Uterus (tissue), 3 donors: ENCODE measurements at regions not wholly inside any gene's neighbourhood (a gene's known extent, or its start where the extent isn't known, plus 50 kb on each side); places are given as distances from the start of the nearest gene placed in this dataset.
"Not testable (repeated sequence)": the region's sequence is repeated elsewhere in the genome, so short reads cannot be mapped to it uniquely, and the experiment has no call there.

Experiments
- DNase-seq, 2 donors: peaks; one replicate each; pipeline ENCODE4 v3.0.0-alpha.2; 2019 to 2020
- H3K27ac ChIP-seq, 2 donors: fragments of 200-600 bp; sonication (generic); 1 replicate in 1 of 2; 2 replicates in 1 of 2; pipeline ENCODE4 v1.5.1; 2016 to 2018
- H3K27me3 ChIP-seq, 2 donors: fragments of 200-600 bp; sonication (generic); one replicate each; pipeline ENCODE4 v1.5.1; 2018 to 2019; ENCODE audit warnings: control low read depth in 1 of 2
- H3K36me3 ChIP-seq, 2 donors: fragments of 200-600 bp; sonication (generic); one replicate each; pipeline ENCODE4 v1.5.1; 2019; ENCODE audit warnings: control low read depth in 1 of 2
- H3K4me1 ChIP-seq, 2 donors: fragments of 200-600 bp; sonication (generic); one replicate each; pipeline ENCODE4 v1.5.1; 2018 to 2019; ENCODE audit warnings: control low read depth in 1 of 2
- H3K4me3 ChIP-seq, 2 donors: fragments of 200-600 bp; sonication (generic); 1 replicate in 1 of 2; 2 replicates in 1 of 2; pipeline ENCODE4 v1.5.1; 2018 to 2019; ENCODE audit warnings: mild to moderate bottlenecking in 1 of 2
- H3K9me3 ChIP-seq, 2 donors: fragments of 200-600 bp; sonication (generic); one replicate each; pipeline ENCODE4 v1.5.1; 2019; ENCODE audit warnings: control low read depth in 1 of 2
- POLR2A ChIP-seq, 2 donors: fragments of 450-650 bp; IDR thresholded peaks; one replicate each; pipeline ENCODE4 v1.6.1; 2016; ENCODE audit warnings: antibody characterized with exemption in 2 of 2, mild to moderate bottlenecking in 1 of 2, moderate library complexity in 1 of 2
- intact Hi-C: fragments of 100-400 bp; cut with DNase I; formaldehyde crosslinking; loops from one replicate; pipeline ENCODE4 v1.15.1; 2023; ENCODE audit warnings: low total_unique reads
- TF ChIP-seq, protein P1 (sequence below), 4 experiments: fragments of 200-600 bp in 2 of 4; fragments of 450-650 bp in 2 of 4; sonication (generic) in 2 of 4; IDR thresholded peaks; one replicate each; pipeline ENCODE4 v1.5.1; 2016 to 2019; ENCODE audit warnings: antibody characterized with exemption in 4 of 4, mild to moderate bottlenecking in 2 of 4, moderate library complexity in 1 of 4
- donor health status: DM: yes; HTN: yes; CAD: no.

DNA sequence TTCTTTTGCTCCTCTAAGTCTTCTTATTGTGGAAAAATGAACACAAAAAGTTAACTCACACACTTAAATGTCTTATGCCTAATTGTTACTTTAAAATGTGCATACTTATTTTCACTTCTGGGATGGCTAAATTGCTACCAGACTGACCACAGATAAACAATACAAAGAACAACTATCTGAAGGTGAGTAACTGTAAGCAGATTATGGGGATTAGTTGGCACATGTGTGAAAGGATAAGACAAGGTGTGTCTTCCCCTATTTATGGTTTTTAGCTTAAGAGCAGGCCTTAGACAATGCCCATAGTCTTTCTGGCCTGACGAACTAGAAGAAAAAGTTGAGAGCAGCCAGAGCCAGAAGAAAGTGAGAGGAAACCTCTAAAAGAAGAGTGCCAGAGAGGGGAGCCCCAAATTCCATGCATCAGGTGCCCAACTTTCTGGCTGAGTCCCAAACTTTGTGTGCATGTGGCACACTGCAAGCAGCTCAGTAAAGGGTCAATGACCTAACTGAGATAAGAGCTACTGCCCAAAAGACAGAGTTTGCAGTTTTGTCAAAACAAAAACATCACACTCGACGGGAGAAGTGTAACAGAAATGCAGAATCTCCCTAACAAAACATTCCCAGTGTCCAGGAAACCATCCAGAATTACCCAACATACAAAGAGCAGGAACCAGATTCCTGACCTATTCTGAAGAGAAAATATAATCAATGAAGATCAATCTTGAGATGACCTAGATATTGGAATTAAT lies 375.4 kb downstream of the KCNRG start:
- intact Hi-C loops, result no loop called here
- Histone ChIP-seq H3K36me3 (no peaks in the 10 kb centered on the region), H3K27ac (no peak overlapping the region), H3K4me1 (no peaks in the 10 kb centered on the region), H3K27me3 (no peaks in the 10 kb centered on the region), H3K4me3 (no peak overlapping the region), H3K9me3 (no peaks in the 10 kb centered on the region)
- no peak for TF ChIP-seq POLR2A (IDR thresholded peaks at IDR 0.05)
- TF ChIP-seq, protein P1, sequence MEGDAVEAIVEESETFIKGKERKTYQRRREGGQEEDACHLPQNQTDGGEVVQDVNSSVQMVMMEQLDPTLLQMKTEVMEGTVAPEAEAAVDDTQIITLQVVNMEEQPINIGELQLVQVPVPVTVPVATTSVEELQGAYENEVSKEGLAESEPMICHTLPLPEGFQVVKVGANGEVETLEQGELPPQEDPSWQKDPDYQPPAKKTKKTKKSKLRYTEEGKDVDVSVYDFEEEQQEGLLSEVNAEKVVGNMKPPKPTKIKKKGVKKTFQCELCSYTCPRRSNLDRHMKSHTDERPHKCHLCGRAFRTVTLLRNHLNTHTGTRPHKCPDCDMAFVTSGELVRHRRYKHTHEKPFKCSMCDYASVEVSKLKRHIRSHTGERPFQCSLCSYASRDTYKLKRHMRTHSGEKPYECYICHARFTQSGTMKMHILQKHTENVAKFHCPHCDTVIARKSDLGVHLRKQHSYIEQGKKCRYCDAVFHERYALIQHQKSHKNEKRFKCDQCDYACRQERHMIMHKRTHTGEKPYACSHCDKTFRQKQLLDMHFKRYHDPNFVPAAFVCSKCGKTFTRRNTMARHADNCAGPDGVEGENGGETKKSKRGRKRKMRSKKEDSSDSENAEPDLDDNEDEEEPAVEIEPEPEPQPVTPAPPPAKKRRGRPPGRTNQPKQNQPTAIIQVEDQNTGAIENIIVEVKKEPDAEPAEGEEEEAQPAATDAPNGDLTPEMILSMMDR (IDR thresholded peaks at IDR 0.05), result no peak
- DNase-seq, result no peak

DNA sequence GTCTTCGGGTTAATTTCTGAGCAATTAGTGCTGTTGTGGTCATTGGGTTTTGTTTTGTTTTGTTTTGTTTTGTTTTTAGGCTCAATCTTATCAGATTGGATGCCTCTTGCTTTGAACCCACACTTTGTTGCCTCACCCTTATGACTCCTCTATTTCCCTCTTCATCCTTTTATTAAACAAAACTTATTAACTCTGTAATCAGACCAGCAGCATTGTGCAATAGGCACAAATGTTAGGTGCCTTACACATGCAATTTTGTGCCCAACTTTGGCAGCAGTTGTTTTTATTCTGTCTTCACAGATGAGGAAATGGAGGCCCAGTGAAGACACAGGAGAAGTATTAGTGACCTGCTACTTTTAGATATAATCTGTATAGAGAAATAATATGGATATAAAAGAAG lies 377.7 kb downstream of the KCNRG start:
- intact Hi-C loops, result no loop called here
- H3K27me3 ChIP-seq, result no peaks in the 10 kb centered on the region
- no peaks in the 10 kb centered on the region for H3K9me3 ChIP-seq
- no peaks in the 10 kb centered on the region for H3K4me1 ChIP-seq
- H3K4me3 ChIP-seq, result no peak overlapping the region
- no peak overlapping the region for H3K27ac ChIP-seq
- DNase-seq, result no peak
- no peaks in the 10 kb centered on the region for H3K36me3 ChIP-seq
- TF ChIP-seq POLR2A (IDR thresholded peaks at IDR 0.05), result no peak
- TF ChIP-seq, protein P1 (IDR thresholded peaks at IDR 0.05), result no peak

DNA sequence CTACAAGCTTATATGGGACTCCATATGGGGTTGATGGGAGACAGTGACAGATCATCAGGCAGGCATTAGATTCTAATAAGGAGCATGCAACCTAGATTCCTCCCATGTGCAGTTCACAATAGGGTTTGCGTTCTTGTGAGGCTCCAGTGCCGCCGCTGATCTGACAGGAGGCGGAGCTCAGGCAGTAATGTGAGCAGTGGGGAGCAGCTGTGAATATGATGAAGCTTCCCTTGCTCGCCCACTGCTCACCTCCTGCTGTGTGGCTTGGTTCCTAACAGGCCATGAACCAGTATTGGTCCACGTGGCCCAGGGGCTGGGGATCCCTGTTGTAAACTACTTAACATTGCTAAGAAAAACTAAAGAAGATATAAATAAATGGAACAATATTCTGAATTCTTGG lies 378.4 kb downstream of the KCNRG start:
- Histone ChIP-seq H3K36me3 (no peaks in the 10 kb centered on the region), H3K9me3 (no peaks in the 10 kb centered on the region), H3K4me1 (no peaks in the 10 kb centered on the region), H3K27me3 (no peaks in the 10 kb centered on the region), H3K4me3 (no peak overlapping the region), H3K27ac (no peak overlapping the region)
- TF ChIP-seq, protein P1 (IDR thresholded peaks at IDR 0.05), result no peak
- no peak for TF ChIP-seq POLR2A (IDR thresholded peaks at IDR 0.05)
- intact Hi-C loops, result no loop called here
- DNase-seq, result no peak

DNA sequence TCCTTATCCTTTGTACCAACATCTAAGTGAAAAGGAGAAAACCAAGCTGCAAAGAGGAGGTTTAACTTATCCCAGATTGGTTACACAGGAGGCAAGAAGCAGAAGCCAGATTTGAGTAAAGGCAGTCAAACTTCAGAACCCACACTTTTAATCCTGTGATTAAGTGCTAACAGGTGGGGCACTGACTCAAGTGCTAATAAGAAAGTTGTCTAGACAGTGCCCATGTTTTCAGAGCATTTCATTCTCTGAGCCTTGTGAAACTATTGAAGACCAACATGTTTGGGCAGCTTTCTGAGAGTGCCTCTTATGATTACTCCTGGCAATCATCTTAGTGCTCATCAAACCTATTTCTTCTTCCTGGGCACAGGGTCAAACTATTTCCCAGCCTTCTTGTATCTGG lies 380.8 kb downstream of the KCNRG start:
- no peak for DNase-seq
- intact Hi-C loops, result no loop called here
- TF ChIP-seq, protein P1 (IDR thresholded peaks at IDR 0.05), result no peak
- no peak for TF ChIP-seq POLR2A (IDR thresholded peaks at IDR 0.05)

DNA sequence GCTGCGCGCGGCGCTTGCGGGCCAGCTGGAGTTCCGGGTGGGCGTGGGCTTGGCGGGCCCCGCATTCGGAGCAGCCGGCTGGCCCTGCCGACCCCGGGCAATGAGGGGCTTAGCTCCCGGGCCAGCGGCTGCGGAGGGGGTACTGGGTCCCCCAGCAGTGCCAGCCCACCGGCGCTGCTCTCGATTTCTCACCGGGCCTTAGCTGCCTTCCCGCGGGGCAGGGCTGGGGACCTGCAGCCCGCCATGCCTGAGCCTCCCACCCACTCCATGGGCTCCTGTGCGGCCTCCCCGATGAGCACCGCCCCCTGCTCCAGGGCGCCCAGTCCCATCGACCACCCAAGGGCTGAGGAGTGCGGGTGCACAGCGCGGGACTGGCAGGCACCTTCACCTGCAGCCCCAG lies 381.4 kb downstream of the KCNRG start:
- intact Hi-C loops, H3K9me3 ChIP-seq, H3K27ac ChIP-seq, DNase-seq, H3K4me1 ChIP-seq, H3K27me3 ChIP-seq, H3K36me3 ChIP-seq, H3K4me3 ChIP-seq: not testable (repeated sequence)

More for the DNA sequence above, 380.8 kb downstream of the KCNRG start:
- H3K4me1 ChIP-seq, result no peaks in the 10 kb centered on the region
- H3K27me3 ChIP-seq, result no peaks in the 10 kb centered on the region
- H3K4me3 ChIP-seq, result no peak overlapping the region
- no peaks in the 10 kb centered on the region for H3K36me3 ChIP-seq
- no peak overlapping the region for H3K27ac ChIP-seq
- H3K9me3 ChIP-seq, result no peaks in the 10 kb centered on the region
